Activated CD4-positive, CD25-positive, alpha-beta regulatory T cell treated with anti-CD3 and anti-CD28 coated beads, Interleukin-2, amount 50 U/mL, for 16 hours (primary cell): ENCODE measurements at regions not wholly inside any gene's neighbourhood (a gene's known extent, or its start where the extent isn't known, plus 50 kb on each side); places are given as distances from the start of the nearest gene placed in this dataset.
"Not testable (repeated sequence)": the region's sequence is repeated elsewhere in the genome, so short reads cannot be mapped to it uniquely, and the experiment has no call there.

Source experiments
- DNase-seq: peaks from one replicate; pipeline ENCODE4 v3.0.0-alpha.2; 2020; ENCODE audit warnings: low read depth, low spot score

- DNase-seq, result no peak
Measured at GRCh38 chr1:9441451-9442133, 97.7 kb upstream of the SLC25A33 start.

GRCh38 chr1:9442278-9442846 is 96.9 kb upstream of the SLC25A33 start:
- no peak for DNase-seq

- no peak for DNase-seq
Measured at GRCh38 chr1:9442986-9443385, 96.3 kb upstream of the SLC25A33 start.

- DNase-seq, result no peak
Measured at GRCh38 chr1:9443913-9444445, 95.3 kb upstream of the SLC25A33 start.

- DNase-seq, result no peak
Measured at GRCh38 chr1:9444532-9444931, 94.7 kb upstream of the SLC25A33 start.

- DNase-seq, result not testable (repeated sequence)
Measured at GRCh38 chr1:9445081-9445480, 94.2 kb upstream of the SLC25A33 start.

GRCh38 chr1:9447215-9447960 is 91.9 kb upstream of the SLC25A33 start:
- no peak for DNase-seq

- no peak for DNase-seq
Measured at GRCh38 chr1:9448132-9449109, 90.8 kb upstream of the SLC25A33 start.

- no peak for DNase-seq
Measured at GRCh38 chr1:9449110-9449627, 90.1 kb upstream of the SLC25A33 start.

- DNase-seq, result no peak
Measured at GRCh38 chr1:9449976-9450696, 89.1 kb upstream of the SLC25A33 start.

- DNase-seq, result no peak
Measured at GRCh38 chr1:9451081-9451480, 88.2 kb upstream of the SLC25A33 start.

GRCh38 chr1:9452516-9453140 is 86.6 kb upstream of the SLC25A33 start:
- DNase-seq, result no peak

- DNase-seq, result no peak
Measured at GRCh38 chr1:9453375-9453774, 85.9 kb upstream of the SLC25A33 start.

GRCh38 chr1:9453779-9454418 is 85.4 kb upstream of the SLC25A33 start:
- no peak for DNase-seq

GRCh38 chr1:9454494-9455066 is 84.7 kb upstream of the SLC25A33 start:
- DNase-seq, result no peak

- peak; percentile 51 for DNase-seq
Measured at GRCh38 chr1:9455487-9456234, 83.6 kb upstream of the SLC25A33 start.

GRCh38 chr1:9456833-9457232 is 82.4 kb upstream of the SLC25A33 start:
- no peak for DNase-seq

- no peak for DNase-seq
Measured at GRCh38 chr1:9459816-9460407, 79.4 kb upstream of the SLC25A33 start.
